ENCODE measurements at regions not wholly inside any gene's neighbourhood (a gene's known extent, or its start where the extent isn't known, plus 50 kb on each side); places are given as distances from the start of the nearest gene placed in this dataset.
"Not testable (repeated sequence)": the region's sequence is repeated elsewhere in the genome, so short reads cannot be mapped to it uniquely, and the experiment has no call there.

DNA sequence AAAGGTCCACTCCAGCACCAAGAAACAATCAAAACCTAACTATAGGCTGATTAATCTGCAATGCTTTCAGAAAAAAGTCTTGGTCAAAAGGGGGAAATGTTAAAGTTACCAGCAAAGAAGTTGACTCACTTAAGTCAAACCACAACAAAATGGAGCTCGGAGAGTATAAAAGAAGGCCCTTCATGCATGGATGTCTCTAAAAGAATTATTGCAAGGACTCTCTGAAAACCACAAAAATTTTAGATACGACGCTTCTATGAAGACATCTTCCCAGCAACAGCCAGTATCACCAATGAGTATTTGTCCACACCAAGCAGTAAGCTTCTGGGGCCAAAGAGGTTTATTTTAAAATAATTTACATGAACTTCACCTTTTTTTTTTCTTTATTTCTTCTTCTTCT, 1327.4 kb upstream of the CDH18 start:
- not testable (repeated sequence) for H3K27me3 ChIP-seq (replicated peaks; ENCODE audit: control insufficient read depth, insufficient read depth, low read length); H3K4me3 ChIP-seq (replicated peaks; ENCODE audit: low read depth, low read length); H3K36me3 ChIP-seq (ENCODE audit: control insufficient read depth, insufficient read depth, low read length); DNase-seq (ENCODE audit: extremely low read depth, insufficient read length)

- H3K4me3 ChIP-seq (replicated peaks; ENCODE audit: low read depth, low read length); H3K27me3 ChIP-seq (replicated peaks; ENCODE audit: control insufficient read depth, insufficient read depth, low read length); H3K36me3 ChIP-seq (ENCODE audit: control insufficient read depth, insufficient read depth, low read length); DNase-seq (ENCODE audit: extremely low read depth, insufficient read length): not testable (repeated sequence)
Observed at GRCh38 chr5:21301205-21301604, 1313.2 kb upstream of the CDH18 start.

DNA sequence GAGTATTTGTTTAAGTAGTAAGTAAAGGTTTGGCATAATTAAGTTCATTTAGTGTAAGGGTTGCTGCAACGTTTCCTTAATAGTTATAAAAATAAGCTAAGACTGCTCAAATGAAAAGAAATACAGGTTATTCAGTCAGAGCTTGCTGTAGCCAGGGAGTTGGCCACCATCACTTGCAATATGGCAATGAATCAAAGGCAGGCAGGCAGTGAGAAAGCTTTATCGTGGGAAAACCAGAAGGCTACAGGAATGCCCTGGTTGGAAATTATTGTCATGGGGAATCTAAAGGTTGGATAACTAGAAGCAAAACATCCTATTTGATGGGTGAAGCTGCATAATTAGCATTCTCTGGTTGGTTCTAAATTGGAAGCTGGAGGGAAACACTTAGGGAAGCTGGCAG, 1286.4 kb upstream of the CDH18 start:
- H3K36me3 ChIP-seq (ENCODE audit: control insufficient read depth, insufficient read depth, low read length); H3K27me3 ChIP-seq (replicated peaks; ENCODE audit: control insufficient read depth, insufficient read depth, low read length); DNase-seq (ENCODE audit: extremely low read depth, insufficient read length); H3K4me3 ChIP-seq (replicated peaks; ENCODE audit: low read depth, low read length): not testable (repeated sequence)

GRCh38 chr5:21263361-21263760, 1275.4 kb upstream of the CDH18 start:
- TF ChIP-seq, protein P1, sequence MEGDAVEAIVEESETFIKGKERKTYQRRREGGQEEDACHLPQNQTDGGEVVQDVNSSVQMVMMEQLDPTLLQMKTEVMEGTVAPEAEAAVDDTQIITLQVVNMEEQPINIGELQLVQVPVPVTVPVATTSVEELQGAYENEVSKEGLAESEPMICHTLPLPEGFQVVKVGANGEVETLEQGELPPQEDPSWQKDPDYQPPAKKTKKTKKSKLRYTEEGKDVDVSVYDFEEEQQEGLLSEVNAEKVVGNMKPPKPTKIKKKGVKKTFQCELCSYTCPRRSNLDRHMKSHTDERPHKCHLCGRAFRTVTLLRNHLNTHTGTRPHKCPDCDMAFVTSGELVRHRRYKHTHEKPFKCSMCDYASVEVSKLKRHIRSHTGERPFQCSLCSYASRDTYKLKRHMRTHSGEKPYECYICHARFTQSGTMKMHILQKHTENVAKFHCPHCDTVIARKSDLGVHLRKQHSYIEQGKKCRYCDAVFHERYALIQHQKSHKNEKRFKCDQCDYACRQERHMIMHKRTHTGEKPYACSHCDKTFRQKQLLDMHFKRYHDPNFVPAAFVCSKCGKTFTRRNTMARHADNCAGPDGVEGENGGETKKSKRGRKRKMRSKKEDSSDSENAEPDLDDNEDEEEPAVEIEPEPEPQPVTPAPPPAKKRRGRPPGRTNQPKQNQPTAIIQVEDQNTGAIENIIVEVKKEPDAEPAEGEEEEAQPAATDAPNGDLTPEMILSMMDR (IDR thresholded peaks at IDR 0.05; ENCODE audit: insufficient read depth, low read length, poor library complexity, severe bottlenecking), result no peak
- no peak for DNase-seq (ENCODE audit: extremely low read depth, insufficient read length)
- H3K4me3 ChIP-seq (replicated peaks; ENCODE audit: low read depth, low read length), result no peak overlapping the region
- H3K27me3 ChIP-seq (replicated peaks; ENCODE audit: control insufficient read depth, insufficient read depth, low read length), result no peaks in the 10 kb centered on the region
- no peaks in the 10 kb centered on the region for H3K36me3 ChIP-seq (ENCODE audit: control insufficient read depth, insufficient read depth, low read length)

- DNase-seq (ENCODE audit: extremely low read depth, insufficient read length), result no peak
- Histone ChIP-seq H3K4me3 (replicated peaks; ENCODE audit: low read depth, low read length) (no peak overlapping the region), H3K27me3 (replicated peaks; ENCODE audit: control insufficient read depth, insufficient read depth, low read length) (no peaks in the 10 kb centered on the region), H3K36me3 (ENCODE audit: control insufficient read depth, insufficient read depth, low read length) (no peaks in the 10 kb centered on the region)
- TF ChIP-seq, protein P1 (IDR thresholded peaks at IDR 0.05; ENCODE audit: insufficient read depth, low read length, poor library complexity, severe bottlenecking), result no peak
Observed at GRCh38 chr5:21254161-21254560, 1266.2 kb upstream of the CDH18 start.

DNA sequence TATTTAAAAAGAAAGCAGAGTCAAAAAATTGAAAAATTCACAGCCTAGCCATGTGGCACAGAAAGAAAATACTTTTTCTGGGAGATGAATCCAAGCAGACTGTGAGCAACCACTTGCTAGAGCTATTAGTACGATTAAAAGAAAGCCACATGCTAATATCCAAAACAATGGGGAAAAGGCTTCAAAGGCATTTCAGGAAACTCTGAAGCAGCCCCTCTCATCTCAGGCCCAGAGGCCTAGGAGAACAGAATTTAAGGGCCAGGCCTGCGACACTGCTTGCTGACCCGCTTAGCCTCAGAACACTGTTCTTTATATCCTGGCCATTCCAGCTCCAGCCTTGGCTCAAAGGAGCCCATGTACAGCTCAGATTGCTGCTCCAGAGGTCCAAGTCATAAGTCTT, 1257.0 kb upstream of the CDH18 start:
- no peak for DNase-seq (ENCODE audit: extremely low read depth, insufficient read length)
- H3K27me3 ChIP-seq (replicated peaks; ENCODE audit: control insufficient read depth, insufficient read depth, low read length), result no peaks in the 10 kb centered on the region
- TF ChIP-seq, protein P1 (IDR thresholded peaks at IDR 0.05; ENCODE audit: insufficient read depth, low read length, poor library complexity, severe bottlenecking), result no peak
- H3K36me3 ChIP-seq (ENCODE audit: control insufficient read depth, insufficient read depth, low read length), result no peaks in the 10 kb centered on the region
- no peak overlapping the region for H3K4me3 ChIP-seq (replicated peaks; ENCODE audit: low read depth, low read length)

- DNase-seq (ENCODE audit: extremely low read depth, insufficient read length), result no peak
- Histone ChIP-seq H3K27me3 (replicated peaks; ENCODE audit: control insufficient read depth, insufficient read depth, low read length) (no peaks in the 10 kb centered on the region), H3K4me3 (replicated peaks; ENCODE audit: low read depth, low read length) (no peak overlapping the region), H3K36me3 (ENCODE audit: control insufficient read depth, insufficient read depth, low read length) (no peaks in the 10 kb centered on the region)
- TF ChIP-seq, protein P1 (IDR thresholded peaks at IDR 0.05; ENCODE audit: insufficient read depth, low read length, poor library complexity, severe bottlenecking), result no peak
Observed at GRCh38 chr5:21238786-21239185, 1250.8 kb upstream of the CDH18 start.

Data from GM06990 (cell line).